ENCODE measurements at regions not wholly inside any gene's neighbourhood (a gene's known extent, or its start where the extent isn't known, plus 50 kb on each side); places are given as distances from the start of the nearest gene placed in this dataset.

GRCh38 chr6:14263881-14264424 is 146.4 kb downstream of the CD83 start:
- DNase-seq (ENCODE audit: low read depth, low spot score) (no peak), ATAC-seq (no peak)
- CTCF ChIA-PET, result no interaction called here
- intact Hi-C loops (cut with micrococcal nuclease; ENCODE audit: unreplicated experiment), result no loop called here
- POLR2A ChIA-PET, result no interaction called here
- Histone ChIP-seq H3K27ac (ENCODE audit: low read length) (no peak overlapping the region), H3K4me3 (ENCODE audit: low read depth in 2 of 2, low read length in 2 of 2) (no peak overlapping the region), H3K9me3 (ENCODE audit: control insufficient read depth, insufficient read depth, low read depth, low read length) (peaks cover 14% of the 10 kb centered on the region), H3K4me1 (ENCODE audit: control insufficient read depth, insufficient read depth, low read length) (no peaks in the 10 kb centered on the region), H3K36me3 (ENCODE audit: control insufficient read depth, insufficient read depth, low read length) (no peaks in the 10 kb centered on the region; the same call in 1 of the 2 replicates), H3K27me3 (ENCODE audit: control insufficient read depth, insufficient read depth, low read length) (no peaks in the 10 kb centered on the region)
- no peak for TF ChIP-seq SIN3A (IDR thresholded peaks at IDR 0.05; ENCODE audit: borderline replicate concordance, insufficient read depth, low read depth, low read length)
- in situ Hi-C loops (cut with HindIII; ENCODE audit: low pct_unique_long_range_greater_than_20kb, low sequenced_read_pairs), result no loop called here
- BruUV-seq (replicated peaks), result no TSS peak

GRCh38 chr6:14265049-14266021 is 147.8 kb downstream of the CD83 start:
- TF ChIP-seq CTCF (IDR thresholded peaks at IDR 0.05) (no peak), POLR2AphosphoS5 (IDR thresholded peaks at IDR 0.05; ENCODE audit: low read depth, low read length) (no peak), SIN3A (IDR thresholded peaks at IDR 0.05; ENCODE audit: borderline replicate concordance, insufficient read depth, low read depth, low read length) (no peak), TCF7L2 (IDR thresholded peaks at IDR 0.05; ENCODE audit: low read depth, low read length) (no peak), REST (IDR thresholded peaks at IDR 0.05; ENCODE audit: insufficient read depth in 1 of 2, low read depth in 2 of 2, low read length in 1 of 2) (no peak)
- DNase-seq (ENCODE audit: low read depth, low spot score) (no peak), ATAC-seq (no peak)
- Histone ChIP-seq H3K27ac (ENCODE audit: low read length) (no peak overlapping the region), H3K9me3 (ENCODE audit: control insufficient read depth, insufficient read depth, low read depth, low read length) (peaks cover 14% of the 10 kb centered on the region), H3K4me3 (ENCODE audit: low read depth in 2 of 2, low read length in 2 of 2) (no peak overlapping the region), H3K27me3 (ENCODE audit: control insufficient read depth, insufficient read depth, low read length) (no peaks in the 10 kb centered on the region), H3K4me1 (ENCODE audit: control insufficient read depth, insufficient read depth, low read length) (no peaks in the 10 kb centered on the region), H3K36me3 (ENCODE audit: control insufficient read depth, insufficient read depth, low read length) (no peaks in the 10 kb centered on the region; the same call in 1 of the 2 replicates)
- intact Hi-C loops (cut with micrococcal nuclease; ENCODE audit: unreplicated experiment) (no loop called here), in situ Hi-C loops (cut with HindIII; ENCODE audit: low pct_unique_long_range_greater_than_20kb, low sequenced_read_pairs) (no loop called here)
- BruUV-seq (replicated peaks), result no TSS peak
- ChIA-PET CTCF (interaction anchor here (0.6 kb wide), 1 partner anchor 774 kb away, joined by 7 read pairs; no protein-coding TSS in a partner anchor), POLR2A (no interaction called here)

- in situ Hi-C loops (cut with HindIII; ENCODE audit: low pct_unique_long_range_greater_than_20kb, low sequenced_read_pairs), result no loop called here
- H3K4me3 ChIP-seq (ENCODE audit: low read depth in 2 of 2, low read length in 2 of 2), result no peak overlapping the region
- no peaks in the 10 kb centered on the region; the same call in 1 of the 2 replicates for H3K36me3 ChIP-seq (ENCODE audit: control insufficient read depth, insufficient read depth, low read length)
- BruUV-seq (replicated peaks), result no TSS peak
- H3K27ac ChIP-seq (ENCODE audit: low read length), result no peak overlapping the region
- ATAC-seq (no peak), DNase-seq (ENCODE audit: low read depth, low spot score) (no peak)
- TF ChIP-seq TCF7L2 (IDR thresholded peaks at IDR 0.05; ENCODE audit: low read depth, low read length) (no peak), CTCF (IDR thresholded peaks at IDR 0.05) (no peak), SIN3A (IDR thresholded peaks at IDR 0.05; ENCODE audit: borderline replicate concordance, insufficient read depth, low read depth, low read length) (no peak), REST (IDR thresholded peaks at IDR 0.05; ENCODE audit: insufficient read depth in 1 of 2, low read depth in 2 of 2, low read length in 1 of 2) (no peak), POLR2AphosphoS5 (IDR thresholded peaks at IDR 0.05; ENCODE audit: low read depth, low read length) (no peak)
- ChIA-PET POLR2A (no interaction called here), CTCF (no interaction called here)
- no peaks in the 10 kb centered on the region for H3K4me1 ChIP-seq (ENCODE audit: control insufficient read depth, insufficient read depth, low read length)
- no peaks in the 10 kb centered on the region for H3K27me3 ChIP-seq (ENCODE audit: control insufficient read depth, insufficient read depth, low read length)
- intact Hi-C loops (cut with micrococcal nuclease; ENCODE audit: unreplicated experiment), result no loop called here
- H3K9me3 ChIP-seq (ENCODE audit: control insufficient read depth, insufficient read depth, low read depth, low read length), result peaks cover 14% of the 10 kb centered on the region
Observed at GRCh38 chr6:14266266-14266665, 148.7 kb downstream of the CD83 start.
